AG04450 (cell line): ENCODE measurements at regions not wholly inside any gene's neighbourhood (a gene's known extent, or its start where the extent isn't known, plus 50 kb on each side); places are given as distances from the start of the nearest gene placed in this dataset.
"Not testable (repeated sequence)": the region's sequence is repeated elsewhere in the genome, so short reads cannot be mapped to it uniquely, and the experiment has no call there.

Source experiments
- CTCF ChIA-PET: fragments of 300-600, 350-600 bp; formaldehyde crosslinking; extraction: SDS; loops from one replicate; lab custom pipeline; 2022; ENCODE audit warnings: antibody characterized with exemption, inconsistent platforms; lab: Charles Lee
- POLR2A ChIA-PET: fragments of 350-600 bp; formaldehyde crosslinking; extraction: SDS; loops from one replicate; lab custom pipeline; 2021; ENCODE audit warnings: antibody characterized with exemption, inconsistent platforms; lab: Yijun Ruan, JAX
- DNase-seq: peaks from one replicate; pipeline ENCODE4 v3.0.0-alpha.2; 2011; ENCODE audit warnings: low read depth, low spot score
- H3K27ac ChIP-seq: one replicate; pipeline ENCODE4 v1.5.1; 2012; ENCODE audit warnings: low read depth, low read length, control low read depth
- H3K27me3 ChIP-seq: one replicate; pipeline ENCODE4 v1.6.0; 2012; ENCODE audit warnings: low read length; ENCODE audit not compliant: control insufficient read depth, insufficient read depth
- H3K4me3 ChIP-seq: 2 replicates; pipeline ENCODE4 v1.5.1; 2011; ENCODE audit warnings: mild to moderate bottlenecking, low read depth, low read length, control low read depth
- H3K9me3 ChIP-seq: 2 replicates; pipeline ENCODE4 v1.5.1; 2012; ENCODE audit warnings: low read length; ENCODE audit not compliant: control insufficient read depth, insufficient read depth
- TF ChIP-seq, protein P1 (sequence below): IDR thresholded peaks from 2 replicates; pipeline ENCODE4 v1.5.1; 2011; ENCODE audit warnings: low read depth, low read length, control low read depth, inconsistent platforms

DNA sequence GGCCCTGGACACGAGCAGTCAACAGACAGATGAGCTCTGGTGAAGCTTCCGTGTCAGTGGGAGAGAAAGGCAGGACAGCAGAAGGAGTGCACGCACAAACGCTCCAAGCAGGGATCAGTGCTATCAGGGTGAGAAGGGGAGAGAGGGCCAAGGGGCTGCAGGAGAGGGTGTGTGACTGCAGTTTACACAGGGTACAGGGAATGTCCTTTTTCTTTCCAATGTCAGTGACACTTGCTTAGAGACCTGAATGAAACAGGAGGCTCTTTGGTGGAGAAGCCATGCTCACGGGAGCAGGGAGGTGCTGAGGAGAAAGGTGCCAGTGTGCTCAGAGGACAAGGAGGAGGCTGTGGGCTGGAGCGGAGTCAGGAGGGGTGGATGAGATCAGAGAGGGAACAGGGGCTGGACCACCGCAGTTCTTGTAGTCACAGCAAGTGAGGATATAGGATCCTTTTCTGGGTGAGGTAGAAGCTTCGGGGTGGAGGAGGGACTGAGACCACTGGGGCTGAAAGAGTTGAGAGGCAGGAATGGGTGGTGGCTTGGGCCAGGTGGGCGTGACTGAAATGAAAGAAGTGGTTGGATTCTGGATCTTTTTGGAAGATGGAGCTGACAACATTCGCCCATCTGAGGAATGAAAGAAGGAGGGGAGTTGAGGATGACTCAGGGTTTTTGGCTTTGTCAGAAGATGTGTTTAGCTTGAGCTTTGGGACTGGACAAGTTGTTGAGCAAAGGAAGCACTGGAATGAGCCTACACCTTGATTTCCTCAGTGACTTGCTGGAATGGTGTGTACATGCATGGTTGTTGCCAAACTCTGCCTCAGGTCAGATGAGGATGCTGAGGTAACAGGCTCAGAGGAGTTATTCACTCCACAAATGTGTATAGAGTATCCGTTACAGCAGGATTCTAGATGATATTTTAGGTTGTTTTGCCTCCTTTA, 87.9 kb downstream of the ADAMTS15 start:
- TF ChIP-seq, protein P1, sequence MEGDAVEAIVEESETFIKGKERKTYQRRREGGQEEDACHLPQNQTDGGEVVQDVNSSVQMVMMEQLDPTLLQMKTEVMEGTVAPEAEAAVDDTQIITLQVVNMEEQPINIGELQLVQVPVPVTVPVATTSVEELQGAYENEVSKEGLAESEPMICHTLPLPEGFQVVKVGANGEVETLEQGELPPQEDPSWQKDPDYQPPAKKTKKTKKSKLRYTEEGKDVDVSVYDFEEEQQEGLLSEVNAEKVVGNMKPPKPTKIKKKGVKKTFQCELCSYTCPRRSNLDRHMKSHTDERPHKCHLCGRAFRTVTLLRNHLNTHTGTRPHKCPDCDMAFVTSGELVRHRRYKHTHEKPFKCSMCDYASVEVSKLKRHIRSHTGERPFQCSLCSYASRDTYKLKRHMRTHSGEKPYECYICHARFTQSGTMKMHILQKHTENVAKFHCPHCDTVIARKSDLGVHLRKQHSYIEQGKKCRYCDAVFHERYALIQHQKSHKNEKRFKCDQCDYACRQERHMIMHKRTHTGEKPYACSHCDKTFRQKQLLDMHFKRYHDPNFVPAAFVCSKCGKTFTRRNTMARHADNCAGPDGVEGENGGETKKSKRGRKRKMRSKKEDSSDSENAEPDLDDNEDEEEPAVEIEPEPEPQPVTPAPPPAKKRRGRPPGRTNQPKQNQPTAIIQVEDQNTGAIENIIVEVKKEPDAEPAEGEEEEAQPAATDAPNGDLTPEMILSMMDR: no peak
- DNase-seq: no peak
- Histone ChIP-seq H3K4me3 (no peak overlapping the region), H3K27ac (no peak overlapping the region), H3K9me3 (no peaks in the 10 kb centered on the region; the same call in 1 of the 2 replicates), H3K27me3 (peaks cover 2% of the 10 kb centered on the region)
- ChIA-PET POLR2A (no interaction called here), CTCF (no interaction called here)

DNA sequence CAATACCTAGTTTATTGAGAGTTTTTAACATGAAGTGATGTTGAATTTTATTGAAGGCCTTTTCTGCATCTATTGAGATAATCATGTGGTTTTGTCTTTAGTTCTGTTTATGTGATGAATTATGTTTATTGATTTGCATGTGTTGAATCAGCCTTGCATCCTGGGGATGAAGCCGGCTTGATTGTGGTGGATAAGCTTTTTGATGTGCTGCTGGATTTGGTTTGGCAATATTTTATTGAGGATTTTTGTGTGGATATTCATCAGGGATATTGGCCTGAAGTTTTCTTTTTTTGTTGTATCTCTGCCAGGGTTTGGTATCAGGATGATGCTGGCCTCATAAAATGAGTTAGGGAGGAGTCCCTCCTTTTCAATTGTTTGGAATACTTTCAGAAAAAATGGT, 91.2 kb downstream of the ADAMTS15 start:
- POLR2A ChIA-PET, H3K27me3 ChIP-seq, H3K27ac ChIP-seq, DNase-seq, H3K9me3 ChIP-seq, CTCF ChIA-PET, H3K4me3 ChIP-seq: not testable (repeated sequence)

DNA sequence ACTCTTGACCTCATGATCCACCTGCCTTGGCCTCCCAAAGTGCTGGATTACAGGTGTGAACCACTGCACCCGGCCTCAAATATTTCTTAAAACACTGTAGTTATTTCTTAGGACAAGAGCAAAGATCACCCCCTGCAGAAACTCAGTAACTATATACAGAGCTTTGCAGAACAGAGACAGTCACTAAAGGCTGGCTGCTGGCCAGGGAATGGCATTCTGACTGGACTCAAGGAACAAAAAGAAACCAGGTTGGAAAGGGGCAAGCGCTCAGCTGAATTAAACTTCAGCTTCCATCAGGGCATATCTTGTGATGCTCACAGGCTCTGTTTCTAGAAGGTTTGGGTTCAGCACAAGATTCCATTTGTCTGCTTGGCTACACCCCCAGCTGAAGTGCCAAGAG, 95.8 kb downstream of the ADAMTS15 start:
- Histone ChIP-seq H3K9me3 (peaks cover 2% of the 10 kb centered on the region), H3K27ac (no peak overlapping the region), H3K27me3 (peaks cover 2% of the 10 kb centered on the region), H3K4me3 (no peak overlapping the region)
- ChIA-PET POLR2A (interaction anchor here (0.6 kb wide), 1 partner anchor 231 kb away, joined by 3 read pairs; no protein-coding TSS in a partner anchor), CTCF (no interaction called here)
- DNase-seq: no peak
- TF ChIP-seq, protein P1: no peak

DNA sequence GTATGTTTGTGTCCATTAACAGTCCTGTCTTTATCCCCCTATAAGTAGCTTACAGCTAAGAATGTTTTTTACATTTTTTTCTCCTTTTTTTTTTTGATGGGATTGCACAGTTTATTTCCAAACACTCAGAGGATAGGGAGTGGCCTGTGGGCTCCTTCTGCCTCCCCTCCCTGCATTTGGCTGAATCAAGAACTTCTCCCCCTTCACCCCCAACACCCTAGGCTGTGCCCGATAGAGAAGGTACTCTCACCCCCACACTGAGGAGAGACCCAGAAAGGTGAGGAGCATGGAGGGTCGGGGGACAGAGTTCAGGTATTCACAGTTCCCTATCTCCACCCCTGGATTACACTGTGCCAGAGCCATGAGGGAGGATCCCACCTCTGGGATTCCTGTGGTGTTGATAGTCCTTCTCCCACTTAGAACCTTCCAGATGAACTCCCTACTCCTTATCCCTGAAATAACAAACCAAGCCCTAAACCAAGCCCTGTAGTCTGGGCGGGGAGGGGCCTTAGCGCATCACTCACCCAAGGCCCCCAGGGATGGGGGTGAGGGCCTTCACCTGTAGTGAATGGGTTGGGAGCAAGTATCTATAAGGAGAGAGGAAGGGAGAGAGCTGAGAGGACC, 97.1 kb downstream of the ADAMTS15 start:
- H3K27ac ChIP-seq: no peak overlapping the region
- CTCF ChIA-PET: no interaction called here
- H3K27me3 ChIP-seq: peaks cover 2% of the 10 kb centered on the region
- H3K9me3 ChIP-seq: peaks cover 2% of the 10 kb centered on the region
- TF ChIP-seq, protein P1: no peak
- no peak for DNase-seq
- no peak overlapping the region for H3K4me3 ChIP-seq
- POLR2A ChIA-PET: no interaction called here

DNA sequence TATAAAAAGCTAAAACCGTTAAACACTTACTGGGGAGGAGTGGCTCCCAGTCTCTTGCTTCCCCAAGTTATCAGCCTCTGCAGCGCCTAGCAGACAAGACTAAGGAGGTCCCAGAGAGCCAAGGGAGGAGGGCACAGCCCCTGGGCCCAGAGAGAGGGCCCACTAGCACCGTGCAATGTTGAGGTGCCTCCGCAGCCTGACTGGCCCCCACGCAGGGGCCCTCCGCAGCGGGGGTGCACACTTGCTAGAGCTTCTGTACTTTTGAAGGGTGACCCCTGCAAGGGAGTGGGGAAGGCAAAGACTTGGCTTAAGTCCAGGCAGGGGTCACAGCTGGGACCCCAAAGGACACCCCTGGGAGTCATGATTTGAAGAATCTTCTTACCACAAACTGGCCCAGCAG, 98.0 kb downstream of the ADAMTS15 start:
- Histone ChIP-seq H3K4me3 (no peak overlapping the region), H3K27ac (no peak overlapping the region), H3K9me3 (peaks cover 2% of the 10 kb centered on the region), H3K27me3 (peaks cover 2% of the 10 kb centered on the region)
- TF ChIP-seq, protein P1: no peak
- POLR2A ChIA-PET: no interaction called here
- DNase-seq: no peak
- CTCF ChIA-PET: no interaction called here
